GM23248 (cell line): ENCODE measurements at regions not wholly inside any gene's neighbourhood (a gene's known extent, or its start where the extent isn't known, plus 50 kb on each side); places are given as distances from the start of the nearest gene placed in this dataset.

Source experiments
- DNase-seq: peaks from one replicate; pipeline ENCODE4 v3.0.0-alpha.2; 2015
- H2AFZ ChIP-seq: fragments of 200-600 bp; sonication (generic); 2 replicates; pipeline ENCODE4 v1.6.1; 2016; ENCODE audit warnings: antibody characterized with exemption
- H3F3A ChIP-seq: fragments of 200-600 bp; sonication (generic); 2 replicates; pipeline ENCODE4 v1.6.1; 2016; ENCODE audit warnings: mild to moderate bottlenecking, antibody characterized with exemption, mixed run types; ENCODE audit not compliant: insufficient read depth
- H3K27ac ChIP-seq: fragments of 200-600 bp; sonication (generic); 2 replicates; pipeline ENCODE4 v1.5.1; 2016; ENCODE audit warnings: mild to moderate bottlenecking
- H3K27me3 ChIP-seq: fragments of 200-600 bp; sonication (generic); replicated peaks from 2 replicates; pipeline ENCODE4 v1.6.1; 2016; ENCODE audit warnings: mild to moderate bottlenecking; ENCODE audit not compliant: insufficient read depth
- H3K36me3 ChIP-seq: fragments of 200-600 bp; sonication (generic); 2 replicates; pipeline ENCODE4 v1.6.1; 2016; ENCODE audit warnings: low read depth, mild to moderate bottlenecking
- H3K4me1 ChIP-seq: fragments of 200-600 bp; sonication (generic); 2 replicates; pipeline ENCODE4 v1.6.1; 2016; ENCODE audit warnings: mild to moderate bottlenecking; ENCODE audit not compliant: insufficient read depth
- H3K4me2 ChIP-seq: fragments of 200-600 bp; sonication (generic); one replicate; pipeline ENCODE4 v1.6.1; 2016; ENCODE audit warnings: mild to moderate bottlenecking; ENCODE audit not compliant: unreplicated experiment
- H3K4me3 ChIP-seq: fragments of 200-600 bp; sonication (generic); 2 replicates; pipeline ENCODE4 v1.5.1; 2016; ENCODE audit warnings: mild to moderate bottlenecking
- H3K79me2 ChIP-seq: fragments of 200-600 bp; sonication (generic); 2 replicates; pipeline ENCODE4 v1.6.1; 2016; ENCODE audit warnings: mild to moderate bottlenecking; ENCODE audit not compliant: insufficient read depth
- H3K9ac ChIP-seq: fragments of 200-600 bp; sonication (generic); 2 replicates; pipeline ENCODE4 v1.6.1; 2016; ENCODE audit warnings: mild to moderate bottlenecking
- H3K9me2 ChIP-seq: fragments of 200-600 bp; sonication (generic); 2 replicates; pipeline ENCODE4 v1.6.1; 2016; ENCODE audit warnings: mixed run types, mild to moderate bottlenecking, moderate library complexity; ENCODE audit not compliant: insufficient read depth
- H3K9me3 ChIP-seq: fragments of 200-600 bp; sonication (generic); one replicate; pipeline ENCODE4 v1.6.1; 2017; ENCODE audit warnings: low read depth
- H4K20me1 ChIP-seq: fragments of 200-600 bp; sonication (generic); 2 replicates; pipeline ENCODE4 v1.6.0; 2016; ENCODE audit not compliant: insufficient read depth
- EZH2 ChIP-seq: fragments of 200-600 bp; sonication (generic); IDR thresholded peaks from 2 replicates; pipeline ENCODE4 v1.6.1; 2018; ENCODE audit warnings: antibody characterized with exemption, mild to moderate bottlenecking; ENCODE audit not compliant: insufficient read depth, poor library complexity, severe bottlenecking
- EZH2phosphoT487 ChIP-seq: fragments of 200-600 bp; sonication (generic); IDR thresholded peaks from 2 replicates; pipeline ENCODE4 v1.6.1; 2018; ENCODE audit warnings: antibody characterized with exemption, moderate library complexity, mild to moderate bottlenecking, low read depth; ENCODE audit not compliant: insufficient read depth
- WGBS, 2 experiments: methylation state at CpG; one replicate each; pipeline ENCODE4 v1.1.6; 2015 to 2017; ENCODE audit warnings: low lambda C conversion rate in 2 of 2, low coverage in 1 of 2; ENCODE audit errors: missing lambda C conversion rate in 2 of 2; 5-methylcytosine and 5-hydroxymethylcytosine counted together
- in situ Hi-C: fragments of 300-500 bp; cut with MboI; formaldehyde crosslinking; loops from 2 replicates; pipeline ENCODE4 v1.15.0; 2020

GRCh38 chr1:25019337-25020172 is 89.5 kb upstream of the RUNX3 start:
- 76 to 85% methylated on average over 13 of the region's 13 CpGs for WGBS, 2 experiments
- Histone ChIP-seq H3K9ac (no peak overlapping the region), H3K4me3 (no peak overlapping the region), H3K27me3 (no peaks in the 10 kb centered on the region), H3K36me3 (no peaks in the 10 kb centered on the region), H3K79me2 (no peaks in the 10 kb centered on the region), H3K4me2 (no peak overlapping the region), H3K9me3 (no peaks in the 10 kb centered on the region), H3K4me1 (peaks cover 4% of the 10 kb centered on the region; the same call in 1 of the 2 replicates), H3F3A (no peaks in the 10 kb centered on the region), H2AFZ (no peak overlapping the region), H3K27ac (no peak overlapping the region), H4K20me1 (no peaks in the 10 kb centered on the region), H3K9me2 (no peaks in the 10 kb centered on the region)
- no peak for DNase-seq
- in situ Hi-C loops, result no loop called here
- TF ChIP-seq EZH2phosphoT487 (no peak), EZH2 (no peak)

GRCh38 chr1:25018943-25019336 is 88.9 kb upstream of the RUNX3 start:
- Histone ChIP-seq H3K27ac (no peak overlapping the region), H4K20me1 (no peaks in the 10 kb centered on the region), H3K4me2 (no peak overlapping the region), H3K4me1 (peaks cover 4% of the 10 kb centered on the region; the same call in 1 of the 2 replicates), H3K36me3 (no peaks in the 10 kb centered on the region), H3K9me2 (no peaks in the 10 kb centered on the region), H3K4me3 (no peak overlapping the region), H3K79me2 (no peaks in the 10 kb centered on the region), H3K27me3 (no peaks in the 10 kb centered on the region), H3K9ac (no peak overlapping the region), H3F3A (no peaks in the 10 kb centered on the region), H3K9me3 (no peaks in the 10 kb centered on the region), H2AFZ (no peak overlapping the region)
- no peak for DNase-seq
- in situ Hi-C loops, result no loop called here
- TF ChIP-seq EZH2, result no peak
- 83 to 84% methylated on average over 5 of the region's 5 CpGs for WGBS, 2 experiments

GRCh38 chr1:25018110-25018735 is 88.1 kb upstream of the RUNX3 start:
- no peaks in the 10 kb centered on the region for H4K20me1 ChIP-seq
- TF ChIP-seq EZH2phosphoT487 (no peak), EZH2 (no peak)
- no peak overlapping the region for H3K9ac ChIP-seq
- no peak overlapping the region for H3K27ac ChIP-seq
- H3K27me3 ChIP-seq, result no peaks in the 10 kb centered on the region
- H3F3A ChIP-seq, result no peaks in the 10 kb centered on the region
- H2AFZ ChIP-seq, result no peak overlapping the region
- H3K9me2 ChIP-seq, result no peaks in the 10 kb centered on the region
- in situ Hi-C loops, result no loop called here
- no peaks in the 10 kb centered on the region for H3K79me2 ChIP-seq
- H3K4me3 ChIP-seq, result no peak overlapping the region
- peaks cover 4% of the 10 kb centered on the region; the same call in 1 of the 2 replicates for H3K4me1 ChIP-seq
- no peak overlapping the region for H3K4me2 ChIP-seq
- DNase-seq, result peak; percentile 35
- no peaks in the 10 kb centered on the region for H3K36me3 ChIP-seq
- no peaks in the 10 kb centered on the region for H3K9me3 ChIP-seq
- WGBS, 2 experiments, result 15 to 33% methylated on average over 7 of the region's 7 CpGs

- Histone ChIP-seq H3K27ac (no peak overlapping the region), H3K9me3 (no peaks in the 10 kb centered on the region), H3K4me3 (no peak overlapping the region), H3K4me2 (no peak overlapping the region), H3K4me1 (peaks cover 2% of the 10 kb centered on the region; the same call in 1 of the 2 replicates), H3K27me3 (no peaks in the 10 kb centered on the region), H3K9me2 (no peaks in the 10 kb centered on the region), H3K9ac (no peak overlapping the region), H4K20me1 (no peaks in the 10 kb centered on the region), H2AFZ (no peak overlapping the region), H3K79me2 (no peaks in the 10 kb centered on the region), H3K36me3 (no peaks in the 10 kb centered on the region), H3F3A (no peaks in the 10 kb centered on the region)
- in situ Hi-C loops, result no loop called here
- WGBS, 2 experiments, result 72 to 83% methylated on average over 11 of the region's 11 CpGs
- TF ChIP-seq EZH2phosphoT487 (no peak), EZH2 (no peak)
- DNase-seq, result peak; percentile 39
Measured at GRCh38 chr1:25017436-25018109, 87.5 kb upstream of the RUNX3 start.
